ENCODE measurements at regions not wholly inside any gene's neighbourhood (a gene's known extent, or its start where the extent isn't known, plus 50 kb on each side); places are given as distances from the start of the nearest gene placed in this dataset.

- no peaks in the 10 kb centered on the region for H3K9me2 ChIP-seq (ENCODE audit: insufficient read depth)
- DNase-seq (ENCODE audit: low spot score) (no peak), ATAC-seq (no peak)
- no peak overlapping the region for H2AFZ ChIP-seq
- H3K79me2 ChIP-seq (replicated peaks; ENCODE audit: insufficient read depth): no peaks in the 10 kb centered on the region
- TF ChIP-seq STAT1 (IDR thresholded peaks at IDR 0.05; ENCODE audit: unreplicated experiment): no peak
- TF ChIP-seq JUNB (IDR thresholded peaks at IDR 0.05; ENCODE audit: unreplicated experiment): no peak
- TF ChIP-seq CTCF (conservative IDR thresholded peaks at IDR 0.05; ENCODE audit: low read depth in 2 of 2): no peak
- TF ChIP-seq NANOG (IDR thresholded peaks at IDR 0.05; ENCODE audit: borderline replicate concordance): no peak
- TF ChIP-seq CREB1 (CRISPR knock-in tag; IDR thresholded peaks at IDR 0.05; ENCODE audit: low read depth): no peak
- TF ChIP-seq ZNF114 (CRISPR knock-in tag; IDR thresholded peaks at IDR 0.05): no peak
- TF ChIP-seq POLR2AphosphoS5 (IDR thresholded peaks at IDR 0.05; ENCODE audit: low read depth): no peak
- no peak for TF ChIP-seq ETS1 (IDR thresholded peaks at IDR 0.05)
- TF ChIP-seq REST (IDR thresholded peaks at IDR 0.05; ENCODE audit: unreplicated experiment): no peak
- TF ChIP-seq EZH2 (IDR thresholded peaks at IDR 0.05; ENCODE audit: low read depth, unreplicated experiment): no peak
- no peak for TF ChIP-seq EZH2phosphoT487 (IDR thresholded peaks at IDR 0.05; ENCODE audit: unreplicated experiment)
- no peaks in the 10 kb centered on the region for H3K27me3 ChIP-seq (ENCODE audit: insufficient read depth)
- no peaks in the 10 kb centered on the region for H3K36me3 ChIP-seq (ENCODE audit: insufficient read depth)
- H3K4me2 ChIP-seq: no peak overlapping the region
- H3K27ac ChIP-seq (ENCODE audit: low read depth): no peak overlapping the region
- no peaks in the 10 kb centered on the region for H4K20me1 ChIP-seq (replicated peaks; ENCODE audit: insufficient read depth)
- no peaks in the 10 kb centered on the region for H3F3A ChIP-seq (replicated peaks; ENCODE audit: low read depth)
- H3K4me1 ChIP-seq (ENCODE audit: insufficient read depth): no peaks in the 10 kb centered on the region
- no peak overlapping the region for H3K27ac Mint-ChIP-seq
- H3K4me3 Mint-ChIP-seq: no peak overlapping the region
- H3K36me3 Mint-ChIP-seq (ENCODE audit: low read depth): no peaks in the 10 kb centered on the region
- no peaks in the 10 kb centered on the region for H3K27me3 Mint-ChIP-seq (ENCODE audit: insufficient read depth, low read depth, poor library complexity)
- no peak overlapping the region for H3K4me3 ChIP-seq
- H3K4me1 Mint-ChIP-seq: peaks cover 4% of the 10 kb centered on the region; the same call in 2 of the 3 replicates
- H3K9me3 Mint-ChIP-seq: peaks cover 10% of the 10 kb centered on the region; the same call in 2 of the 3 replicates
Observed at GRCh38 chr7:89456556-89456955, 661.0 kb upstream of the TEX47 start.
